GM10248 (cell line): ENCODE measurements at regions not wholly inside any gene's neighbourhood (a gene's known extent, or its start where the extent isn't known, plus 50 kb on each side); places are given as distances from the start of the nearest gene placed in this dataset.

Source experiments
- CTCF ChIA-PET: fragments of 300-600 bp; sonication (Branson Sonifier 250); formaldehyde crosslinking; extraction: SDS; loops from one replicate; lab custom pipeline; 2021; ENCODE audit warnings: antibody characterized with exemption; lab: Yijun Ruan, JAX
- POLR2A ChIA-PET: fragments of 350-650 bp; sonication (Branson Sonifier 250); formaldehyde crosslinking; extraction: SDS; loops from one replicate; lab custom pipeline; 2020; ENCODE audit warnings: antibody characterized with exemption; lab: Yijun Ruan, JAX
- DNase-seq: peaks from one replicate; pipeline ENCODE4 v3.0.0; 2012; ENCODE audit errors: extremely low spot score
- TF ChIP-seq, protein P1 (sequence below): IDR thresholded peaks from 2 replicates; pipeline ENCODE4 v1.5.1; 2012; ENCODE audit warnings: mild to moderate bottlenecking, low read depth; ENCODE audit errors: extremely low read depth, missing control alignments, control extremely low read depth

DNA sequence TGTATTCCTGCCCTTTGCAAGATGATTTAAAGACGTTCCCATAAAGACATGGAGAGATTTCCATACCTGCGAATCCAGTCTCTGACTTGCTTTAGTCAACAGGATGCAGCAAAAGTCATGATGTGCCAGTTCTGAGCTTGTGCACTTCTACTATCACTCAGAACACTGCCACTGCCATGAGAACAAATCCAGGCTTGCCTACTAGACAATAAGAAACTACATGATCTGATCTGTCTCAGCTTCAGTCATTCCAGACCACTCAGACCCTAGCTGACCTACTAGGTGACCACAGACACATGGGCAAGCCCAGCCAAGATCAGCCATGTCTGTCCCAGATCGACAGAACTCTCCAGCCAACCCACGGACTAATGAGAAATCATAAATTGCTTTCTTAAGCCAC lies 219.2 kb downstream of the RRAGC start:
- TF ChIP-seq, protein P1, sequence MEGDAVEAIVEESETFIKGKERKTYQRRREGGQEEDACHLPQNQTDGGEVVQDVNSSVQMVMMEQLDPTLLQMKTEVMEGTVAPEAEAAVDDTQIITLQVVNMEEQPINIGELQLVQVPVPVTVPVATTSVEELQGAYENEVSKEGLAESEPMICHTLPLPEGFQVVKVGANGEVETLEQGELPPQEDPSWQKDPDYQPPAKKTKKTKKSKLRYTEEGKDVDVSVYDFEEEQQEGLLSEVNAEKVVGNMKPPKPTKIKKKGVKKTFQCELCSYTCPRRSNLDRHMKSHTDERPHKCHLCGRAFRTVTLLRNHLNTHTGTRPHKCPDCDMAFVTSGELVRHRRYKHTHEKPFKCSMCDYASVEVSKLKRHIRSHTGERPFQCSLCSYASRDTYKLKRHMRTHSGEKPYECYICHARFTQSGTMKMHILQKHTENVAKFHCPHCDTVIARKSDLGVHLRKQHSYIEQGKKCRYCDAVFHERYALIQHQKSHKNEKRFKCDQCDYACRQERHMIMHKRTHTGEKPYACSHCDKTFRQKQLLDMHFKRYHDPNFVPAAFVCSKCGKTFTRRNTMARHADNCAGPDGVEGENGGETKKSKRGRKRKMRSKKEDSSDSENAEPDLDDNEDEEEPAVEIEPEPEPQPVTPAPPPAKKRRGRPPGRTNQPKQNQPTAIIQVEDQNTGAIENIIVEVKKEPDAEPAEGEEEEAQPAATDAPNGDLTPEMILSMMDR, result no peak
- ChIA-PET CTCF (interaction anchor here (1.2 kb wide), 1 partner anchor 15 kb away, joined by 4 read pairs; no protein-coding TSS in a partner anchor), POLR2A (no interaction called here)
- DNase-seq, result no peak

DNA sequence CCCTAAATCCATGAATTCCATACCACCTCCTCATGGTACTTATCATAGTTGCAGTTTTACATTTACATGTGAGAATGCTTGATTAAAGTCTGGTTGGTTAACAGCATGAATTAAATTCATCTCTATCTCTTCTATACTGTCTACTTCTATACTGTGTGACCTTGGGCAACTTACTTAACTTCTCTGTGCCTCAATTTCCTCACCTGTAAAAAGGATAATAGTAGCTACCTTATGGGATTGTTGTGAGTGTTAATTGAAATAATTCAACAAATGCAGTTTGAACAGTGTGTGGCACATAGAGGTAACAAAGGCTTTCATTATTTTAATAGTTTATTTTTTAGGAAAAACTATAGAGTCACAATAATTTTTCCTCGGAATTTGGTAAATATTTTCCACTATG lies 231.3 kb downstream of the RRAGC start:
- POLR2A ChIA-PET, result no interaction called here
- TF ChIP-seq, protein P1, result no peak
- CTCF ChIA-PET, result interaction anchor here (1.2 kb wide), 1 partner anchor 33 kb away, joined by 3 read pairs; no protein-coding TSS in a partner anchor
- no peak for DNase-seq

DNA sequence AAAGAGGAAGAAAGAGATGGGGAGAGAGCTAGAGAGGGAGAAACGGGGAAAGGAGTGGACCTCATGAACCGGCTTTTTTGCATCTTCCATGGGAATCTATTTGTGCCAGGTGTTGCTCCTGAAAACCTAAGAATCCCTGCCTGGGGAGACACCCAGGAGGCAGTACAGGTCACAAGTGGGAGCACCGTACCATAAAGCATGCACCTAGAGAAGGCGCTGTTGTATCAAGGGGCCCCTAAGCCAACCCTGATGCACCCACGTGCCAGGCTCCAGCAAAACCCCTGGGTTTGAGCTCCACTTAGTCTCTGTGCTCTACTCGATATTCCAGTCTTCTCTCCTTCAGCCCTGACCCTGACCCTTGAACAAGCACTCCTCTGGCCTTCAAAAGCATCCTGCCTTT lies 233.6 kb downstream of the RRAGC start:
- CTCF ChIA-PET, result interaction anchor here (1.3 to 1.5 kb wide), 2 partner anchors 8 to 15 kb away, joined by 4 to 5 read pairs; no protein-coding TSS in a partner anchor
- POLR2A ChIA-PET, result no interaction called here
- no peak for DNase-seq
- TF ChIP-seq, protein P1, result no peak

DNA sequence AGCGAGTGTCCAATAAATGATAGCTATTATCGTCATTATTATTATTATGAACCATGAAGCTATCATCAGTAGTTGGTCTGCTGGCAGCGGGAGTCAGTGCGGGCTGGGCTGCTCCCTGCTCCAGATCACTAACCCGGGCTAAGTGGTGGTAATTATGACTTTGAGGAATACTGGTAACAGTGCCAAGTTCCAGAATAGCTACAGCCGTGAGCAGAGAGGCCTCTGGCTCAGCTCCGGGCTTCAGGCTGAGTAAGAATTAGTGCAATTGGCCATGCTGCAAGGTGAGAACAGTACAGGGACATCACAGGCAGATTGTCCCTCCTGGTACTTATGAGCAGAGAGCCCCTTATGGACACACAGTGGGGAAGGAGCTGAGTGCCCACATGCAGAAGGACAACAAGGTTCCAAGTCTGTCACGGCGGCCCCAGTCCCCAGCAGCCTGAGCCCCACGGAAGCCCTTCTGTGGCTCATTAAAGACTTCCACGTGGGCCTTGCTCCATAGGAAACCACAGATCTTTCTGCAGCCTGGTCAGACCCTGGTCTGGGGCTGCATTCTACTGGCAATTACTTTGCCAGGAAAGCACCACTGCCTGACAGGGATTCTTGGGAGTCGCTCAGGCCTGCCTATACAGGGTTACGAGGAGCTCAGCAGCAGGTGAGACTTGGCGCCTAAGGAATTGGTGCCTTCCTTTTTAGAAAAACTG lies 235.1 kb downstream of the RRAGC start:
- DNase-seq, result no peak
- CTCF ChIA-PET, result interaction anchor here (1.3 to 1.5 kb wide), 2 partner anchors 10 to 17 kb away, joined by 4 to 5 read pairs; no protein-coding TSS in a partner anchor
- POLR2A ChIA-PET, result no interaction called here
- TF ChIP-seq, protein P1, result no peak

DNA sequence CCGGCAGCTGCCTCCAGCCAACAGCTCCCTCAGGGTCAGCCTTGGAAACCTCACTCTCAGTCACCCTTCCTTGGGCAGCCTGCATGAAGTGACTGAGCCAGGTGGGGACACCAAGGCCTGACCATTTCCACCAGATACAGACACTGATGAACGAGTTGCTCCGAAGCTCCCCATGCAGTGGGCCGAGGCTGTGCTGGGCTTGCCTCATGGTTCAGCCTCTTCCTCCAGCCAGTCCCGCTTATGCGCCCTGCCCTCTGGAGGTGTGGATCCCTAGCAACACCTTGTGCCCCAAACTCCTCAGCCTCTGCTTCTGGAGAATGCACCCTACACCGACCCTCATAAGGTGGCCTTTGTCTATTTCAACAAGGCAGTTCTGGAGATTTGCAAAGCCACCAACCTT lies 236.0 kb downstream of the RRAGC start:
- POLR2A ChIA-PET, result no interaction called here
- CTCF ChIA-PET, result no interaction called here
- TF ChIP-seq, protein P1, result no peak
- DNase-seq, result no peak

DNA sequence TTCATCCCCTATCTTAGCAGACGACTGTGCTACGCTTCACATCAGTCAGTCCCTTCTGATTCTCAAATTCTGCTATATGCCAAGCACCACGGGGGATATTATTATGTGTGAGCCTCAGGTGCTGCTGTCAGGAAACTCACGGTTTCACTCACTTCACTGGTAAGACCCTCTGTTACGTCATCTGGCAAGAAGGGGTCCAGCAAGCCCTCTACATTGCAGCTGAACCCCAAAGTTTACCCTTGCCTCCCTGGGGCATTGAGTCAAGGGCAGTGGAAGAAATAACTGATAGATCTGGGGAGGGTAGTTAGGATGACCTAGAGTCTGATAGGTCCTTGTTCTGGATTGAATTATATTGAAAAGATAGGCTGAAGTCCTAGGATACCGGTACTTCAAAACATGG lies 237.4 kb downstream of the RRAGC start:
- TF ChIP-seq, protein P1, result no peak
- ChIA-PET POLR2A (no interaction called here), CTCF (no interaction called here)
- no peak for DNase-seq

DNA sequence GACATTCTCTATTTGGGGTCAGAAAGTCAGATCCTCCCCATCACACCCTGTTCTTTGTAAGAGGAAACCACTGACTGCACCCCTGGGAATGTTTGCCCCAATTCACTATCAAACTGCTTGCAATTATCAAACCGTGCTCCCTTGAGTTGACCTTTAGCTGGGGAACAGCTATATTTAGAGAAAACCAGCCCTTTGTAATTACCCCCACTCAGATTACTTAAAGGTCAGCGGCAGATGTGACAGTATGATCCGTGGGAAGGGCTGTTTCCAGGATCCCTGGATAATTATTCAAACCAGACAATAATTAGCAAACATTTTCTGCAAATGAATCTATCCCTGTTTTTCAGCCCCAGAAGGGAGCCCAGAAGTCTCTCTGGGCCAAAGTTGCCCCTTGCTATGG lies 242.7 kb downstream of the RRAGC start:
- TF ChIP-seq, protein P1, result no peak
- ChIA-PET CTCF (no interaction called here), POLR2A (no interaction called here)
- no peak for DNase-seq
